GF-D8 (cell line): ENCODE measurements at regions not wholly inside any gene's neighbourhood (a gene's known extent, or its start where the extent isn't known, plus 50 kb on each side); places are given as distances from the start of the nearest gene placed in this dataset.

Source experiments
- DNase-seq: peaks from one replicate; lab custom pipeline; 2025; lab: John Stamatoyannopoulos, UW

DNA sequence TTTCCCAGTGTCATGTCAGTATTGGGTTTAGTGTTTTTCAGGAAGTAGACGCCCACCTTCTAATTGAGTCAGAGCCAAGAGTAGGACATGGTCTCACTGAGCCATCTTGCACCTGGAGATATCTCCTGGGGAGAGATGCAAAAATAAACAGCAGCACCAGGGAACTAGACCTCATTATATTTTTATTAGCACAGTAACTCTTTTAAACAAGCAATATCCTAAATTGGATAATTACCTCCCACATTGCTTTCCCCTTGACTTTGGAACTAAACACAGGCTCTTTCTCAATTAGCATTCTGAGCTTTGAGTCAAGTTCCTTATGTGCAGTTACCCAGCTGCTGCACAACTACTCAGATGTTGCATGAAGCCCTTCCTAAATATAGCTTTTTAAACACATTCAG lies 175.4 kb downstream of the IBTK start:
- no peak for DNase-seq

DNA sequence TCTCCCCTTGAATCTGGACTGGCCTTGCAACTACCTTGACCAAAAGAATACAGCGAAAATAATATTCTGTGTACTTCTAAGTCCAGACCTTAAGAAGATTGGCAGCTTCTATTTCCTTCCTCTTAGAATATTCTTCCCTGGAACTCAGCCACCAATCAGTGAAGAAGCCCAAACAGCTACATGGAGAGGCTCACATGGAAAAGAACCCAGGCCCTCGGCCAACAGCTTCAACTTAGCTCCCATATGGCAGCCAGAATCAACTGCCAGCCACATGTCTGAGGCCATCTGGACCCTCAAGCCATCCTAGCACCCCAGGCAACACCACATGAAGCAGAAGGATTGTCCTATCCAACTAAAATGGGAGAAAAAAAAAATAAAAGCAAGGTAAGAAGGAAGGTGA lies 178.8 kb downstream of the IBTK start:
- no peak for DNase-seq

GRCh38 chr6:82066991-82067411 lies 180.5 kb downstream of the IBTK start:
- DNase-seq = no peak

DNA sequence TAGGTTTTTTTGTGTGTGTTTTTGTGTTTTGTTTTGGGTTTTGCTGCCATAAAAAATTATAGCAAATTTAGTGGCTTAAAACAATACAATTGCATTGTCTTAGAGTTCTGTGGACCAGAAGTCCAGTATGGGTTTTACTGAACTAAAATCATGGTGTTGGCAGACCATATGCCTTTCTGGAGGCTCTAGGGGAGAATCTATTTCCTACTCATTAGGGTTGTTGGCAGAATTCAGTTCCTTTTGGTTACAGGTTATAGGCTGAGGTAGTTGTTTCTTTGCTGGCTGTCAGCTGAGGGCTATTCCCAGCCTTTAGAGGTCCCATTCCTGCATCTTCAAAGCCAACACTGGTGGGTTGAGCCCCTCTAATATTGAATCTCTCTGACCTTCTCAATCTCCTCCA lies 181.3 kb downstream of the IBTK start:
- DNase-seq = no peak

DNA sequence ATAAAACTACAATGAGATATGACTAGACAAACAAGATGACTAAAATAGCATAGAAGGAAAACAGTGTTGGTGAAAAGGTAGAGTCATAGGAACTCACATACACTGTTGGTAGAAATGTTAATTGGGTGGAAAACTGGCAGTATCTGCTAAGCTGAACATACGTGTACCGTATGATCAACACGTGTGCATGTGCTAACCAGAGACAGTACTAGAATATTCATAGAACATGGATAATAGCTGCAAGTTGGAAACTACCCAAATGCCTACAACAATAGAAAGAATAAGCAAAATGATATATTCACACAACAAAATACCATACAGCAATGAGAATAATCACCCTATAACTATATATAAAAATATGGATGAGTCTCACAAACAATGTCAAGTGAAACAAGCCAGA lies 184.0 kb downstream of the IBTK start:
- DNase-seq = no peak

DNA sequence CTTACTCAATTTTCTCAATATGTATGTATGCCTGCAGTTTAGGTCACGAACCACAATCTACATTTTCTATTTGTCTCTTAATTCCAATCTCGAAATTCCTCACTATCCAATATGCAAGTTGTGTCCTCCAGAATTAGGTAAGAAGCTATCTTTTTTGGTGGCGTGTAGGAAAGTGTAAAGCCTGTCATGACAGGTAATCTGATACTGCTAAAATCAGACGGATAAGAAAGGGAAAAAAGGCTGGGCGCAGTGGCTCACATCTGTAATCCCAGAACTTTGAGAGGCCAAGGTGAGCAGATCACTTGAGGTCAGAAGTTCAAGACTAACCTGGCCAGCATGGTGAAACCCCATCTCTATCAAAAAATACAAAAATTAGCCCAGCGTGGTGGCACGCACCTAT lies 185.3 kb downstream of the IBTK start:
- DNase-seq = no peak

- DNase-seq = no peak
These were observed 189.5 kb downstream of the IBTK start for GRCh38 chr6:82057846-82058554.

DNA sequence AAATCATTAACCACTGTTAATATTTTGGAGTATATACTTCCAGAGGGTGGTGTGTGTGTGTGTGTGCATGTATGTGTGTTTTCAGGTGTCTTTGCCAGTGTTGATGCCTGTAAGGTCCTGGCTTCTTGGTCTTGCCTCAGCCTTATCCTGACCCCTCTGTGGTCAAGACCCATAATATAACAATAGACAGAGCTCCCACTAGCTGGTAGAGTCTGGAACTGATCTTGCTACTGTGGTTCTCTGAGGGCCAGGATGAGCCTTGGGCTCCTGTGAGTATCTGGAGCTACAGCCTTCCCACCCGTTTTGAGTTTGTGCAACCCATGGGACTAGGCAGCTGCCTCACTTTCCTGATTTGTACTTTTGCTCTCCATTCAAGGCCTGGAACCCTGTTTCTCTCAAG lies 191.0 kb downstream of the IBTK start:
- DNase-seq = no peak

- DNase-seq = no peak
These were observed 201.4 kb downstream of the IBTK start for GRCh38 chr6:82045965-82046756.

DNA sequence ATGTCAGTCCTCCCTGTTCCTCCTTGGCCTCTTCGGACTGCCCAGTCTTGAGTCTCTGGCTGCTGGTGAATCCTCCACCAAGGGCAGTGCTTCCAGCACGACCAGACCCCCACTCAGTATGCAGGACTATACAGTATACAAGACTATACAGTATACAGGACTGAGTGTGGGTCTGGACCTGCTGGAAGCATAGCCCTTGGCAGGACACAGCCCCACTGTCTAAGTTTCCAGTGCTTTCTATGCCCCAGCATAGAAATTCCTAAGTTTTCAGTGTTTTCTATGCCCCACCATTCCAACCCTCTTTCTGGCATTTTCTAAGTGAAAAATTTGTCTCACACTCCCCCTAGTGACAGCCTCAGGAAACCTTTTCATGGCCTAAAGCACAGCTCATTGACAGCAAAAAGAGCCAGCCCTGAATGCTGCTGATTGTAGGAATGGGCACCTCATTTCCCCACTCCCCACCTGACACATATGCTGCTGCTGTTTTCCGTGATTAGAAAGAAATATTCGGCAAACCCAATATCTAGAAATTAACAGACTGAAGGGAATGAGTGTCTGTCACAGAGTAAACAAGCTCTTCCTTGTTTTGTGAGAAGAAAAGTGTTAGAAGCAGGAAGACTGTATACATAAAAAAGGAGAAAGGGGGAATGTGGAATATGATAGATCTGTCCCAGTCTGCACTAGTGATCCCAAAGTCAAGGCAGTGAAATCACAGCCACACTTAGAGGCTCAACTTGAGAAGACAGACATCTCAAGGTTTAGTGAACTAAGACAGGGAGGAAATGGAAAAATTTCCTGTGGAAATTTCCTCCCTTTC lies 206.9 kb downstream of the IBTK start:
- no peak for DNase-seq

DNA sequence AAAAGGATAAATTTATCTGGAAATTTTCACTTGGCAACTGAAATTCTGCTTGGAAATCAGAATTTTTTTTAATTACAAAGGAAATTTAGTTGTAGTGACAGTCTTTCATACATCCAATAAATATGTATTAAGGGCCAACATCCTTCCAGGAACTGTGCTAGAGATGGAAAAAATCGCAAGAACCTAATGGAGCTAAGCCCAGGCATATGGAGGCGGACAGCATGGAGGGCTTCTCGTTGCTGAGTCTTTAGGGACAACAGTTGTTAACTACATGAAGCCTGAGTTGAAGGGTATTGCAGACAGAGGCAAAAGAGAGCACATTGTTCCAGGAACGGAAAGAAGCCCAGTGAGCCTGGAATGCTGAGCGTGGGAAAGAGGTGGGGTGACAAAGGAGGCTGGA lies 208.9 kb downstream of the IBTK start:
- DNase-seq = no peak

- DNase-seq = no peak
These were observed 212.0 kb downstream of the IBTK start for GRCh38 chr6:82035526-82035925.

DNA sequence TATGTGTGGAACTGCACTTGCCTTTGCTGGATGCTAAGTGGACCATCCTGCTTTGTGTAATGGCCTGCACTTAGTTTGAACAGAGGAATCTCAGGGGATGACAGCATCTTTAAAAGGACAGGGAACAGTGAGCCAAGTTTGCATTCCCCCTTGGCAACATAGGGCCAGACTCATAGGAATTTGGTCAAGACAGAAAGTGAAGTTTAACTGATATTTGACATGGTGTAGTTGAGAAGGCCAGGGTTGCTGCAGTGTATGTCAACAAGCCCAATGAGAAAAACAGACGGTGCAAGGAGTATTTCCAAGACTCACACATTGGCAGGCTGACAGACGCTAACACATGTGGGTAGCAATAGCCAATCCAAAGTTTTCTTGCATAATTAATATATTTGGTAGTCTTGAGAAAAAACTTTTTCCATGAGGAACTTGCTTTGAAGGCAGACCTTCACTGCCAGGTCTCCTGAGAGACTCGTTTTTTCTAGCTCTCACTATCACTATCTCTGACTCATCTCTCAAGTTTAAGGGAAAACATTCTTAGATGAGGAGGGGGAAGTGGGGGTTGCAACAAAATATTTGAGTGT lies 213.8 kb downstream of the IBTK start:
- no peak for DNase-seq

DNA sequence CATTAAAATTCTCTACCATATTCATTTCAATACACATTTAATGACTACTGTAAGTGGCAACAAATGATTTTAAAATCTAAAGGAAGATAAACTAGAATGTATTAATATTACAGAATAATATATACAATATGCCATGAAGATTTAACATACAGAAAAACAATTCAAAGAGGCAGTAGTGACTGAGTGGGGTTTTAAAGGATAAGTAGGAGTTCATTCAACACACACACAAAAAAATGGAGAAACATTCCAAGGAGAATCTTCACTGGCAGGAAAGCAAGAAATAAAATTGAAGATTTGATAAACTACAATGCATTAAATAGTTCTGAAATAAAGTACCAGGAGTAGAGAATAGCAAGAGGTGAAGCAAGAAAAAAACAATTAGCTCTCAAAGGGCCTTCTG lies 215.1 kb downstream of the IBTK start:
- DNase-seq = no peak

- DNase-seq = no peak
These were observed 216.6 kb downstream of the IBTK start for GRCh38 chr6:82030761-82031503.

DNA sequence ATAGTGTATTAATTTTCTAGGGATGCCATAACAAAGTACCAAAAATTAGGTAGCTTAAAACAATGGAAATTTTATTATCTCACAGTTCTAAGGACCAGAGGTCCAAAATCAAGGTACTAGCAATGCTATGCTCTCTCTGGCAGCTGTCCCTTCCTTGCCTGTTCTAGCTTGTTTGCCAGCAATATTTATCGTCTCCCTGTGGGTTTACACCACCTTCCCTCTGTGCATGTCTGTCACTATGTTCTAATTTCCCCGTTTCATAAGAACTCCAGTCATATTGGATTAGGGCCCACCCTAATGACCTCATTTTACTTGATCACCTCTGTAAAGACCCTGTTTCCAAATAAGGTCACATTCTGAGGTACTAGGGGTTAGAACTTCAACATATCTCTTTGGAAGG lies 217.2 kb downstream of the IBTK start:
- DNase-seq = no peak

GRCh38 chr6:82025271-82025670 lies 222.3 kb downstream of the IBTK start:
- DNase-seq = no peak

- no peak for DNase-seq
These were observed 224.9 kb downstream of the IBTK start for GRCh38 chr6:82022614-82023129.

DNA sequence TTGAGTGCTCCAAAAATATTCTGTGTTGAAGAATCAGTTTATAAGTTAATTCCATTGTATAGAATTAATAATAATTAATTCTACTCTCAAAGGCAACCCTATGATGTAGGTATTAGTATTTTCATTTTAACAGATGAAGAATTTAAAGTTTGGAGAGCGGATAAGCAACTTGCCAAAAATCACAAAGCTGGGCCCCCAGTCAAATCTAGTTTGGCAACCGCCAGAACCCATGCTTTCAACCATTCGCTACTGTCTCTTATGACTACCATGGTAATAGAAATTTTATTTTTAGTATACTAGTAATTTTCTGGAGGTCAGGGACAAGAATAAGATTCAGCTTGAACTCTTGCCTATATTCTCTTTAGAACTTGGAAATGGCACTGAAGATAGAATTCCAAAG lies 229.8 kb downstream of the IBTK start:
- no peak for DNase-seq

GRCh38 chr6:82017288-82017687 lies 230.3 kb downstream of the IBTK start:
- no peak for DNase-seq

DNA sequence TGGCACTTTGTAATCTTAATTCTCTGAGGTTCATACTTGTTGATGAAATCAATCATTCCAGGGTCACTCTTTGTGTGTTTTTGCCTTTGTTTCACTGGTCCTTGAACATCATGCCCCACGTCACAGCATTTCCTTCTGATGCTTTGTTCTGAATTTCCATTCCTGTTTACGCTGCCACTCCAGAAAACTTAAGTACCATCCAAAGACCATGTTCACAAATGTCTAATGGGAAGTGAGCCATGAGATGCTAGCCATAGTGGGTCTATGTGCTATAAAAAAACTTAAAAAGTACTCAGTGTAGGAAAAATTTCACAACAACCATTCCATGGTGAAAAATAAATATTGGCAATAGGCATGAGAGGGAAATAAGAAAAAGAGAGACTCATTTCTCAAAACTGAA lies 232.0 kb downstream of the IBTK start:
- DNase-seq = no peak

GRCh38 chr6:82015043-82015442 lies 232.5 kb downstream of the IBTK start:
- no peak for DNase-seq
